Gastroesophageal sphincter (tissue), 3 donors: ENCODE measurements at regions not wholly inside any gene's neighbourhood (a gene's known extent, or its start where the extent isn't known, plus 50 kb on each side); places are given as distances from the start of the nearest gene placed in this dataset.

Source experiments
- POLR2A ChIP-seq, 2 donors: fragments of 450-650 bp; IDR thresholded peaks; one replicate each; pipeline ENCODE4 v1.6.1; 2017; ENCODE audit warnings: antibody characterized with exemption in 2 of 2, mild to moderate bottlenecking in 2 of 2, moderate library complexity in 1 of 2
- POLR2AphosphoS5 ChIP-seq: sonication (generic); formaldehyde crosslinking; IDR thresholded peaks from one replicate; pipeline ENCODE4 v1.6.1; 2017; ENCODE audit warnings: antibody characterized with exemption
- TF ChIP-seq, protein P1 (sequence below), 4 experiments: fragments of 200-600 bp in 2 of 4; fragments of 450-650 bp in 2 of 4; sonication (generic) in 1 of 4; IDR thresholded peaks; one replicate each; pipeline ENCODE4 v1.5.1; 2017 to 2019; ENCODE audit warnings: antibody characterized with exemption in 4 of 4, mild to moderate bottlenecking in 2 of 4, moderate library complexity in 2 of 4

DNA sequence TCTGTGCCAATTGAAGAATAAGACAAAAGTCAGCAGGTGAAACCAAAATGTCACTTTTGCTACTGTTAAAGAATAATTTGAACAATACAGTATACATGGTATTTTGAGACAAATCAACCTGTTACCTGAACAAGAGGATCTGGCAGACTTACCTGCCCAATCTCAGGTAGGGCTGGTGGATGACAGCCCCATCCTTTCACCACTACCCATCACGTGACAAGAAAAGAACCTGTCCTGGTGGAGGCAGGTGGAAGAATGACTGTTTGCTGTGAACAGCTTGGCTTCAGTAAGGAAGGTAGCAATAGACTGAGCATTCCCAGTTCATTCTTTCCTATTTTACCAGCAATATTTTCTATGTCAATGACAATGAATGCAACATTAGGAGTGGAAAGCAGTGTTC, 349.6 kb downstream of the GPATCH2 start:
- TF ChIP-seq, protein P1, sequence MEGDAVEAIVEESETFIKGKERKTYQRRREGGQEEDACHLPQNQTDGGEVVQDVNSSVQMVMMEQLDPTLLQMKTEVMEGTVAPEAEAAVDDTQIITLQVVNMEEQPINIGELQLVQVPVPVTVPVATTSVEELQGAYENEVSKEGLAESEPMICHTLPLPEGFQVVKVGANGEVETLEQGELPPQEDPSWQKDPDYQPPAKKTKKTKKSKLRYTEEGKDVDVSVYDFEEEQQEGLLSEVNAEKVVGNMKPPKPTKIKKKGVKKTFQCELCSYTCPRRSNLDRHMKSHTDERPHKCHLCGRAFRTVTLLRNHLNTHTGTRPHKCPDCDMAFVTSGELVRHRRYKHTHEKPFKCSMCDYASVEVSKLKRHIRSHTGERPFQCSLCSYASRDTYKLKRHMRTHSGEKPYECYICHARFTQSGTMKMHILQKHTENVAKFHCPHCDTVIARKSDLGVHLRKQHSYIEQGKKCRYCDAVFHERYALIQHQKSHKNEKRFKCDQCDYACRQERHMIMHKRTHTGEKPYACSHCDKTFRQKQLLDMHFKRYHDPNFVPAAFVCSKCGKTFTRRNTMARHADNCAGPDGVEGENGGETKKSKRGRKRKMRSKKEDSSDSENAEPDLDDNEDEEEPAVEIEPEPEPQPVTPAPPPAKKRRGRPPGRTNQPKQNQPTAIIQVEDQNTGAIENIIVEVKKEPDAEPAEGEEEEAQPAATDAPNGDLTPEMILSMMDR (IDR thresholded peaks at IDR 0.05): no peak
- TF ChIP-seq POLR2A (IDR thresholded peaks at IDR 0.05): no peak
- no peak for TF ChIP-seq POLR2AphosphoS5
